ENCODE measurements at regions not wholly inside any gene's neighbourhood (a gene's known extent, or its start where the extent isn't known, plus 50 kb on each side); places are given as distances from the start of the nearest gene placed in this dataset.
A peak's percentile ranks its signal among the peaks of the same experiment; 100 is the strongest.

DNA sequence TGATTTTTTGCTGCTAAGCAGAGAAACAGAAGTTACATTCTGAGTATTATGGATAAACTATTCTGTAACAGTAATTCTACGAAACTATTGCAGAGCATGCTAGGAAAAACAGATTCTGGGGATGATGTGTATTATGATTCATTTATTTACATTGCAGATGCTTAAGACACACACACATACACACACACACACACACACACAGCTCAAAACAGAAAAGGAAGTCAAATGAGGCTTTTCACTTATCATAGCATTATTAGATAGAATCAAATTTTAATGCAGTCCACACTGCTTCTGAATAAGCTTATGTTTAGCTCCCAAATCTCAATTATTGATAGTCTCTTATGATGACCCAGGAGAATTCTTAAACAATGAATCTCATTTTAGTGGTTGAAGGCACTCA is 307.2 kb downstream of the HGF start:
- CTCF ChIA-PET: interaction anchor here (1.2 to 2.0 kb wide), 2 partner anchors 546 to 765 kb away, joined by 4 to 6 read pairs; no protein-coding TSS in a partner anchor
- no peak for FAIRE-seq
- H3K4me1 ChIP-seq (ENCODE audit: control insufficient read depth, extremely low read depth, insufficient read depth, low read length): no peaks in the 10 kb centered on the region
- DNase-seq (ENCODE audit: low read depth, low spot score): no peak
- POLR2A ChIA-PET: no interaction called here
- no peak overlapping the region for H3K27ac ChIP-seq (ENCODE audit: insufficient read depth, low read depth, low read length)
- no peak overlapping the region for H3K4me2 ChIP-seq (ENCODE audit: insufficient read depth, low read length)
- no peaks in the 10 kb centered on the region for H3K9me1 ChIP-seq (replicated peaks; ENCODE audit: control insufficient read depth, extremely low read depth, insufficient read depth, low read length)
- intact Hi-C loops (cut with micrococcal nuclease) (no loop called here), dilution Hi-C loops (cut with MboI; ENCODE audit: extremely low pct_ligation_motif_present, low sequenced_read_pairs) (no loop called here)
- no TSS peak for BruUV-seq (replicated peaks)
- peak; percentile 30 for TF ChIP-seq FOS (IDR thresholded peaks at IDR 0.05; ENCODE audit: borderline replicate concordance, insufficient read depth, low read length)
- TF ChIP-seq POLR2AphosphoS5 (IDR thresholded peaks at IDR 0.05; ENCODE audit: insufficient read depth, low read depth, low read length): no peak
- TF ChIP-seq, protein P1, sequence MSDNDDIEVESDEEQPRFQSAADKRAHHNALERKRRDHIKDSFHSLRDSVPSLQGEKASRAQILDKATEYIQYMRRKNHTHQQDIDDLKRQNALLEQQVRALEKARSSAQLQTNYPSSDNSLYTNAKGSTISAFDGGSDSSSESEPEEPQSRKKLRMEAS (IDR thresholded peaks at IDR 0.05; ENCODE audit: insufficient read depth, insufficient read length): no peak
- TF ChIP-seq EZH2 (IDR thresholded peaks at IDR 0.05; ENCODE audit: borderline replicate concordance, low read depth, low read length, severe bottlenecking): no peak
- no peak for TF ChIP-seq POLR2A (IDR thresholded peaks at IDR 0.05; ENCODE audit: low read depth, low read length)
- no peaks in the 10 kb centered on the region for H3K79me2 ChIP-seq (ENCODE audit: control insufficient read depth, insufficient read depth, low read length)
- no peak overlapping the region for H3K4me3 ChIP-seq (replicated peaks in 1 of 3; ENCODE audit: insufficient read depth in 1 of 3, low read depth in 1 of 3, low read length in 3 of 3)
- peaks cover 3 to 12% of the 10 kb centered on the region in 2 experiments for H3K27me3 ChIP-seq (ENCODE audit: control insufficient read depth in 2 of 2, insufficient read depth in 2 of 2, low read length in 2 of 2)
- H2AFZ ChIP-seq (ENCODE audit: low read depth, low read length): no peak overlapping the region
- H3K9ac ChIP-seq (replicated peaks; ENCODE audit: extremely low read depth, insufficient read depth, low read length): no peak overlapping the region
- no peaks in the 10 kb centered on the region for H3K36me3 ChIP-seq (ENCODE audit: control insufficient read depth in 2 of 2, extremely low read depth in 1 of 2, insufficient read depth in 2 of 2, low read length in 2 of 2)
- H3K9me3 ChIP-seq (replicated peaks; ENCODE audit: control insufficient read depth, insufficient read depth, low read length): no peaks in the 10 kb centered on the region
- H4K20me1 ChIP-seq (replicated peaks; ENCODE audit: control insufficient read depth, extremely low read depth, insufficient read depth, low read length): no peaks in the 10 kb centered on the region

DNA sequence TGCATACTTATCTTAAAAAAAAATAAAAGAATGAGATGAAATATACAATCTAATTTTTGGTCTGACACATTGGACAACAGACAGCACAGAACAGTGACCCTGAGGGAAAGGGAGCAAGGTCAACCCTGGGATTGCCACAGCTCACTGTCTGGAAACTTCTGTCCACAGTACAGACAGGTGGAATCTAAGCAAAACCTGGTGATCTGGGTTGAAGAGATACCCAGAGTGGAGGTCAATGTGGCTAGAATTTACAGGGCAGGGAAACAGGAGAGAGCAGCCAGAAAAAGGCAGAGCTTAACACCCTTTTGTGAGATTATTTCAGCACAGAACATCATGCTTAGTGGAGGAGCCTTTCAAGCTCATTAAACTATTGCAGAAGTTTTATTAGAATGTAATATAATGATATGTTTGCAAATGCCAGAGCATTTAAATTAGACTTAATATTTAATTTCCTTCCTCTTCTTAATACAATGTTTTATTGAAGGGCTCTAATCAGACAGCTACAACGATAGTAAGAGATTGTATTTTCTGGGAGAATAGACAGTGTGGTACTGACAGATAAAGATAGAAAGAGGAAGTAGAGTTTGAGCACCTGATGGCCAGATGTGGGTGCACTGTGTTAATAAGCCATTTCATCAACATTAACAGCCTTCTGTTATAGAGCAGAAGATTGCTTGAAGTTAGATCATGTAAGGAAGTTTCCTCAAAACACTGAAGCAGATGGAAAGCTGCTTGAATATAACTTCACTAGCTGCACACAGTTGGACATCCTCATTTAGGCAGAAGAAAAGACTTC is 309.4 kb downstream of the HGF start:
- no peaks in the 10 kb centered on the region for H3K4me1 ChIP-seq (ENCODE audit: control insufficient read depth, extremely low read depth, insufficient read depth, low read length)
- dilution Hi-C loops (cut with MboI; ENCODE audit: extremely low pct_ligation_motif_present, low sequenced_read_pairs): no loop called here
- H2AFZ ChIP-seq (ENCODE audit: low read depth, low read length): no peak overlapping the region
- no peak overlapping the region for H3K4me3 ChIP-seq (replicated peaks in 1 of 3; ENCODE audit: insufficient read depth in 1 of 3, low read depth in 1 of 3, low read length in 3 of 3)
- no peak overlapping the region for H3K27ac ChIP-seq (ENCODE audit: insufficient read depth, low read depth, low read length)
- BruUV-seq (replicated peaks): no TSS peak
- ChIA-PET POLR2A (no interaction called here), CTCF (interaction anchor here (1.3 to 2.1 kb wide), 3 partner anchors 10 to 545 kb away, joined by 4 to 9 read pairs (median 5); no protein-coding TSS in a partner anchor)
- no peaks in the 10 kb centered on the region for H4K20me1 ChIP-seq (replicated peaks; ENCODE audit: control insufficient read depth, extremely low read depth, insufficient read depth, low read length)
- DNase-seq (ENCODE audit: low read depth, low spot score) (no peak), FAIRE-seq (no peak)
- TF ChIP-seq, protein P1 (IDR thresholded peaks at IDR 0.05; ENCODE audit: insufficient read depth, insufficient read length): no peak
- TF ChIP-seq GATA2 (IDR thresholded peaks at IDR 0.05; ENCODE audit: insufficient read depth, insufficient read length, low read depth, low read length): no peak
- TF ChIP-seq CTCF (IDR thresholded peaks at IDR 0.05; ENCODE audit: extremely low read depth in 1 of 2, insufficient read depth in 1 of 2, low read depth in 1 of 2, low read length in 2 of 2): no peak
- TF ChIP-seq EZH2 (IDR thresholded peaks at IDR 0.05; ENCODE audit: borderline replicate concordance, low read depth, low read length, severe bottlenecking): no peak
- no peak for TF ChIP-seq MYC (IDR thresholded peaks at IDR 0.05; ENCODE audit: low read depth, low read length)
- no peak for TF ChIP-seq POLR2AphosphoS5 (IDR thresholded peaks at IDR 0.05; ENCODE audit: insufficient read depth, low read depth, low read length)
- no peak for TF ChIP-seq POLR2A (IDR thresholded peaks at IDR 0.05; ENCODE audit: low read depth, low read length)
- TF ChIP-seq FOS (IDR thresholded peaks at IDR 0.05; ENCODE audit: borderline replicate concordance, insufficient read depth, low read length): no peak
- TF ChIP-seq JUN (IDR thresholded peaks at IDR 0.05; ENCODE audit: borderline replicate concordance, insufficient read depth, insufficient read length, low read depth): no peak
- no peak overlapping the region for H3K4me2 ChIP-seq (ENCODE audit: insufficient read depth, low read length)
- no peaks in the 10 kb centered on the region for H3K9me3 ChIP-seq (replicated peaks; ENCODE audit: control insufficient read depth, insufficient read depth, low read length)
- peaks cover 8 to 16% of the 10 kb centered on the region in 2 experiments for H3K27me3 ChIP-seq (ENCODE audit: control insufficient read depth in 2 of 2, insufficient read depth in 2 of 2, low read length in 2 of 2)
- H3K79me2 ChIP-seq (ENCODE audit: control insufficient read depth, insufficient read depth, low read length): no peaks in the 10 kb centered on the region
- H3K9me1 ChIP-seq (replicated peaks; ENCODE audit: control insufficient read depth, extremely low read depth, insufficient read depth, low read length): no peaks in the 10 kb centered on the region
- no peaks in the 10 kb centered on the region for H3K36me3 ChIP-seq (ENCODE audit: control insufficient read depth in 2 of 2, extremely low read depth in 1 of 2, insufficient read depth in 2 of 2, low read length in 2 of 2)
- intact Hi-C loops (cut with micrococcal nuclease): no loop called here
- H3K9ac ChIP-seq (replicated peaks; ENCODE audit: extremely low read depth, insufficient read depth, low read length): no peak overlapping the region
